Common myeloid progenitor, CD34-positive (primary cell): ENCODE measurements at regions not wholly inside any gene's neighbourhood (a gene's known extent, or its start where the extent isn't known, plus 50 kb on each side); places are given as distances from the start of the nearest gene placed in this dataset.

Source experiments
- CTCF ChIA-PET: fragments of 350-600 bp; sonication (Branson Sonifier 250); formaldehyde crosslinking; loops from one replicate; lab custom pipeline; 2021; ENCODE audit warnings: antibody characterized with exemption; lab: Charles Lee
- POLR2A ChIA-PET: fragments of 350-600 bp; sonication (Branson Sonifier 250); formaldehyde crosslinking; loops from one replicate; lab custom pipeline; 2021; ENCODE audit warnings: antibody characterized with exemption; lab: Charles Lee
- DNase-seq, 3 donors: peaks; one replicate each; pipeline versions ENCODE4 v3.0.0 to v3.0.0-alpha.2; 2013
- H3K27ac ChIP-seq, 2 experiments: 1 replicate in 1 of 2; 2 replicates in 1 of 2; pipeline ENCODE4 v1.7.0; 2013; ENCODE audit warnings: inconsistent platforms in 2 of 2, low read length in 2 of 2, mild to moderate bottlenecking in 2 of 2, low read depth in 1 of 2, moderate library complexity in 1 of 2; ENCODE audit not compliant: severe bottlenecking in 2 of 2, insufficient read depth in 1 of 2, poor library complexity in 1 of 2
- H3K27me3 ChIP-seq, 5 experiments: replicated peaks in 2 of 5; 1 replicate in 3 of 5; 2 replicates in 2 of 5; pipeline versions ENCODE4 v1.6.1 to v1.7.0; 2013; ENCODE audit warnings: low read length in 4 of 5, mild to moderate bottlenecking in 2 of 5, moderate library complexity in 2 of 5, inconsistent platforms in 1 of 5; ENCODE audit not compliant: insufficient read depth in 5 of 5, control insufficient read depth in 4 of 5
- H3K36me3 ChIP-seq, 4 experiments: 1 replicate in 2 of 4; 2 replicates in 2 of 4; pipeline versions ENCODE4 v1.6.1 to v1.7.0; 2013; ENCODE audit warnings: low read length in 3 of 4, control low read depth in 1 of 4, mild to moderate bottlenecking in 1 of 4; ENCODE audit not compliant: control insufficient read depth in 4 of 4, insufficient read depth in 4 of 4
- H3K4me1 ChIP-seq, 4 experiments: 1 replicate in 3 of 4; 2 replicates in 1 of 4; pipeline versions ENCODE4 v1.6.1 to v1.7.1; 2013; ENCODE audit warnings: low read length in 3 of 4, mild to moderate bottlenecking in 3 of 4, control low read depth in 1 of 4, inconsistent platforms in 1 of 4, moderate library complexity in 1 of 4; ENCODE audit not compliant: control insufficient read depth in 4 of 4, insufficient read depth in 4 of 4; ENCODE audit errors: control extremely low read depth in 1 of 4
- H3K4me3 ChIP-seq, 7 experiments: 1 replicate in 4 of 7; 2 replicates in 3 of 7; pipeline versions ENCODE4 v1.5.1 to v1.7.0; 2013; ENCODE audit warnings: mild to moderate bottlenecking in 7 of 7, low read length in 6 of 7, moderate library complexity in 6 of 7, inconsistent platforms in 2 of 7, low read depth in 2 of 7, control low read depth in 1 of 7; ENCODE audit not compliant: insufficient read depth in 4 of 7, control insufficient read depth in 1 of 7; ENCODE audit errors: extremely low read depth in 1 of 7
- H3K9me3 ChIP-seq, 5 experiments: 1 replicate in 4 of 5; 2 replicates in 1 of 5; pipeline versions ENCODE4 v1.6.1 to v1.7.1; 2013; ENCODE audit warnings: low read length in 4 of 5, mild to moderate bottlenecking in 2 of 5, inconsistent platforms in 1 of 5, low read depth in 1 of 5, moderate library complexity in 1 of 5; ENCODE audit not compliant: control insufficient read depth in 4 of 5, insufficient read depth in 2 of 5; ENCODE audit errors: control extremely low read depth in 1 of 5
- WGBS: methylation state at CpG from one replicate; pipeline ENCODE4 v1.1.5; 2013; ENCODE audit not compliant: insufficient coverage; 5-methylcytosine and 5-hydroxymethylcytosine counted together

- 94% methylated on average over 6 of the region's 9 CpGs for WGBS
- CTCF ChIA-PET: no interaction called here
- Histone ChIP-seq H3K9me3 (no peaks in the 10 kb centered on the region), H3K4me3 (no peak overlapping the region), H3K27ac (no peak overlapping the region), H3K4me1 (no peaks in the 10 kb centered on the region), H3K36me3 (no peaks in the 10 kb centered on the region), H3K27me3 (peaks cover 0 to 2% (median 0%) of the 10 kb centered on the region in 5 experiments)
- DNase-seq: no peak
- POLR2A ChIA-PET: no interaction called here
These were observed 136.7 kb downstream of the SP3 start for GRCh38 chr2:173828189-173829142.

GRCh38 chr2:173829727-173830126 lies 135.4 kb downstream of the SP3 start:
- DNase-seq: no peak
- Histone ChIP-seq H3K9me3 (no peaks in the 10 kb centered on the region), H3K27ac (no peak overlapping the region), H3K4me1 (no peaks in the 10 kb centered on the region), H3K27me3 (peaks cover 0 to 2% (median 0%) of the 10 kb centered on the region in 5 experiments), H3K4me3 (no peak overlapping the region), H3K36me3 (no peaks in the 10 kb centered on the region)
- WGBS: 95% methylated on average over 2 of the region's 4 CpGs
- POLR2A ChIA-PET: no interaction called here
- CTCF ChIA-PET: no interaction called here

- WGBS: 98% methylated on average over 4 of the region's 4 CpGs
- CTCF ChIA-PET: no interaction called here
- no peak overlapping the region for H3K27ac ChIP-seq
- H3K4me1 ChIP-seq: no peaks in the 10 kb centered on the region
- H3K27me3 ChIP-seq: peaks cover 0 to 2% (median 0%) of the 10 kb centered on the region in 5 experiments
- no peak overlapping the region for H3K4me3 ChIP-seq
- H3K36me3 ChIP-seq: no peaks in the 10 kb centered on the region
- no peaks in the 10 kb centered on the region for H3K9me3 ChIP-seq
- DNase-seq: no peak
- POLR2A ChIA-PET: no interaction called here
These were observed 135.0 kb downstream of the SP3 start for GRCh38 chr2:173830170-173830569.

GRCh38 chr2:173831312-173832229 lies 133.6 kb downstream of the SP3 start:
- no peaks in the 10 kb centered on the region for H3K9me3 ChIP-seq
- no peaks in the 10 kb centered on the region for H3K4me1 ChIP-seq
- WGBS: 96% methylated on average over 8 of the region's 11 CpGs
- H3K27ac ChIP-seq: no peak overlapping the region
- CTCF ChIA-PET: no interaction called here
- no peak for DNase-seq
- H3K4me3 ChIP-seq: no peak overlapping the region
- no peaks in the 10 kb centered on the region for H3K27me3 ChIP-seq
- POLR2A ChIA-PET: no interaction called here
- no peaks in the 10 kb centered on the region for H3K36me3 ChIP-seq

- Histone ChIP-seq H3K27me3 (no peaks in the 10 kb centered on the region), H3K36me3 (no peaks in the 10 kb centered on the region), H3K4me1 (no peaks in the 10 kb centered on the region), H3K9me3 (no peaks in the 10 kb centered on the region), H3K4me3 (no peak overlapping the region), H3K27ac (no peak overlapping the region)
- no peak for DNase-seq
- WGBS: 100% methylated on average over 1 of the region's 2 CpGs
- POLR2A ChIA-PET: no interaction called here
- CTCF ChIA-PET: no interaction called here
These were observed 131.0 kb downstream of the SP3 start for GRCh38 chr2:173834141-173834540.

GRCh38 chr2:173835726-173836125 lies 129.4 kb downstream of the SP3 start:
- DNase-seq: no peak
- POLR2A ChIA-PET: no interaction called here
- H3K36me3 ChIP-seq: no peaks in the 10 kb centered on the region
- WGBS: no CpG with 5 or more reads among the region's 2 CpGs
- CTCF ChIA-PET: no interaction called here
- H3K27ac ChIP-seq: no peak overlapping the region
- no peaks in the 10 kb centered on the region for H3K9me3 ChIP-seq
- no peaks in the 10 kb centered on the region for H3K27me3 ChIP-seq
- no peak overlapping the region for H3K4me3 ChIP-seq
- no peaks in the 10 kb centered on the region for H3K4me1 ChIP-seq

- Histone ChIP-seq H3K9me3 (no peaks in the 10 kb centered on the region), H3K27ac (no peak overlapping the region), H3K4me1 (no peaks in the 10 kb centered on the region), H3K36me3 (no peaks in the 10 kb centered on the region), H3K27me3 (peaks cover 0 to 2% (median 0%) of the 10 kb centered on the region in 5 experiments), H3K4me3 (no peak overlapping the region)
- ChIA-PET CTCF (no interaction called here), POLR2A (no interaction called here)
- no peak for DNase-seq
These were observed 124.1 kb downstream of the SP3 start for GRCh38 chr2:173841110-173841509.
